Tibial nerve (tissue), 4 donors: ENCODE measurements at regions not wholly inside any gene's neighbourhood (a gene's known extent, or its start where the extent isn't known, plus 50 kb on each side); places are given as distances from the start of the nearest gene placed in this dataset.

Experiments
- DNase-seq, 2 donors: peaks; one replicate each; pipeline ENCODE4 v3.0.0-alpha.2; 2019; ENCODE audit warnings: low spot score in 2 of 2
- H3K27ac ChIP-seq, 4 donors: fragments of 200-600 bp; sonication (generic) in 3 of 4; one replicate each; pipeline ENCODE4 v1.5.1; 2017 to 2019; ENCODE audit warnings: mild to moderate bottlenecking in 1 of 4
- H3K27me3 ChIP-seq, 2 donors: fragments of 200-600 bp; sonication (generic) in 1 of 2; one replicate each; pipeline versions ENCODE4 v1.5.1 to v1.6.0; 2017 to 2019
- H3K36me3 ChIP-seq, 3 donors: fragments of 200-600 bp; sonication (generic); one replicate each; pipeline ENCODE4 v1.5.1; 2018 to 2019
- H3K4me1 ChIP-seq, 4 donors: fragments of 200-600 bp; sonication (generic) in 3 of 4; one replicate each; pipeline ENCODE4 v1.5.1; 2017 to 2019
- H3K4me3 ChIP-seq, 4 donors: fragments of 200-600 bp; sonication (generic) in 3 of 4; one replicate each; pipeline ENCODE4 v1.5.1; 2017 to 2019; ENCODE audit warnings: mild to moderate bottlenecking in 1 of 4, moderate library complexity in 1 of 4
- H3K9me3 ChIP-seq, 4 donors: fragments of 200-600 bp; sonication (generic) in 3 of 4; one replicate each; pipeline ENCODE4 v1.5.1; 2017 to 2019
- EP300 ChIP-seq, 2 donors: sonication (generic); formaldehyde crosslinking; IDR thresholded peaks; one replicate each; pipeline ENCODE4 v1.6.1; 2017; ENCODE audit warnings: antibody characterized with exemption in 2 of 2, mild to moderate bottlenecking in 1 of 2
- POLR2A ChIP-seq, 2 donors: fragments of 450-650 bp; IDR thresholded peaks; one replicate each; pipeline ENCODE4 v1.6.1; 2017; ENCODE audit warnings: antibody characterized with exemption in 2 of 2, mild to moderate bottlenecking in 2 of 2, moderate library complexity in 2 of 2
- WGBS, 2 donors: methylation state at CpG; one replicate each; pipeline ENCODE4 v1.1.5; 2018; 5-methylcytosine and 5-hydroxymethylcytosine counted together
- TF ChIP-seq, protein P1 (sequence below), 5 experiments: fragments of 200-600 bp in 3 of 5; fragments of 450-650 bp in 2 of 5; sonication (generic) in 3 of 5; IDR thresholded peaks; one replicate each; pipeline ENCODE4 v1.5.1; 2016 to 2019; ENCODE audit warnings: antibody characterized with exemption in 5 of 5, mild to moderate bottlenecking in 3 of 5, moderate library complexity in 2 of 5

DNA sequence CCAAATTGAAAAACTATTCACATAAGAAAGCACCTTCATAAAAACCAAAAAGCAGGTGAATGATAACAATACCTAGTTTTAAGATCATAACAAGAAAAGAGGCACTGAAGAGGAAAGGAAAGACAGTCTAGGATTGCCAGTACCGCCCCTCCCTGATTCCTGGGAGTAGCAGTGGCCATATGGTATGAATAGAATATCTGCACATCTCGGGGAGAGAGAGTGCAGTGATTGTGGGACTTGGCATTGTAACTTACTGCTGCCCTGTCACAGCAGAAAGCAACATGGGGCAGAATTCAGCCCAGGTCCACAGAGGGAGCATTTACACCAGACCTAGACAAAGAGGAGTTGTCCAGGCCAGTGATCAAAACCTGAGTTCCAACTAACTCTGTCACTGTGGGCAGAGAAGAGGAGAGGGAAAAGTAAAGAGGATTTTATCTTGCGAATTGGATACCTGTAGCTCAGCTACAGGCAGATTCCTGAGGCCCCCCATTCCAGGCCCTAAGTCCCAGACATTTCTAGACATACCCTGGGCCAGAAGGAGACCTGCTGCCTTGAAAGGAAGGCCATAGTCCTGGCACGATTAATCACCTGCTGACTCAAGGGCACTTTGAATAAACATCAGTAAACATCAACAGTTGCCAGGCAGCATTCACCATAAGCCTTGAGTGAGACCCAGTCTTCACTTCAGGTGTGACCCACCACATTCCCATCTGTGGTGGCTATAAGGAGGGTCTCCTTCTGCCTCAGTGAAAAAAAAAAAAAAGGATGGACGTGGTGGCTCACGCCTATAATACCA is 397.5 kb downstream of the TGFB2 start:
- no peaks in the 10 kb centered on the region for H3K4me1 ChIP-seq
- no peak overlapping the region for H3K4me3 ChIP-seq
- H3K27me3 ChIP-seq, result no peaks in the 10 kb centered on the region
- TF ChIP-seq EP300 (IDR thresholded peaks at IDR 0.05), result no peak
- TF ChIP-seq, protein P1, sequence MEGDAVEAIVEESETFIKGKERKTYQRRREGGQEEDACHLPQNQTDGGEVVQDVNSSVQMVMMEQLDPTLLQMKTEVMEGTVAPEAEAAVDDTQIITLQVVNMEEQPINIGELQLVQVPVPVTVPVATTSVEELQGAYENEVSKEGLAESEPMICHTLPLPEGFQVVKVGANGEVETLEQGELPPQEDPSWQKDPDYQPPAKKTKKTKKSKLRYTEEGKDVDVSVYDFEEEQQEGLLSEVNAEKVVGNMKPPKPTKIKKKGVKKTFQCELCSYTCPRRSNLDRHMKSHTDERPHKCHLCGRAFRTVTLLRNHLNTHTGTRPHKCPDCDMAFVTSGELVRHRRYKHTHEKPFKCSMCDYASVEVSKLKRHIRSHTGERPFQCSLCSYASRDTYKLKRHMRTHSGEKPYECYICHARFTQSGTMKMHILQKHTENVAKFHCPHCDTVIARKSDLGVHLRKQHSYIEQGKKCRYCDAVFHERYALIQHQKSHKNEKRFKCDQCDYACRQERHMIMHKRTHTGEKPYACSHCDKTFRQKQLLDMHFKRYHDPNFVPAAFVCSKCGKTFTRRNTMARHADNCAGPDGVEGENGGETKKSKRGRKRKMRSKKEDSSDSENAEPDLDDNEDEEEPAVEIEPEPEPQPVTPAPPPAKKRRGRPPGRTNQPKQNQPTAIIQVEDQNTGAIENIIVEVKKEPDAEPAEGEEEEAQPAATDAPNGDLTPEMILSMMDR (IDR thresholded peaks at IDR 0.05), result no peak
- TF ChIP-seq POLR2A (IDR thresholded peaks at IDR 0.05), result no peak
- H3K9me3 ChIP-seq, result peaks cover 0 to 25% (median 0%) of the 10 kb centered on the region in 4 donors
- H3K36me3 ChIP-seq, result no peaks in the 10 kb centered on the region
- 84 to 87% methylated on average over 6 of the region's 6 CpGs for WGBS, 2 donors
- no peak for DNase-seq
- H3K27ac ChIP-seq, result no peak overlapping the region

DNA sequence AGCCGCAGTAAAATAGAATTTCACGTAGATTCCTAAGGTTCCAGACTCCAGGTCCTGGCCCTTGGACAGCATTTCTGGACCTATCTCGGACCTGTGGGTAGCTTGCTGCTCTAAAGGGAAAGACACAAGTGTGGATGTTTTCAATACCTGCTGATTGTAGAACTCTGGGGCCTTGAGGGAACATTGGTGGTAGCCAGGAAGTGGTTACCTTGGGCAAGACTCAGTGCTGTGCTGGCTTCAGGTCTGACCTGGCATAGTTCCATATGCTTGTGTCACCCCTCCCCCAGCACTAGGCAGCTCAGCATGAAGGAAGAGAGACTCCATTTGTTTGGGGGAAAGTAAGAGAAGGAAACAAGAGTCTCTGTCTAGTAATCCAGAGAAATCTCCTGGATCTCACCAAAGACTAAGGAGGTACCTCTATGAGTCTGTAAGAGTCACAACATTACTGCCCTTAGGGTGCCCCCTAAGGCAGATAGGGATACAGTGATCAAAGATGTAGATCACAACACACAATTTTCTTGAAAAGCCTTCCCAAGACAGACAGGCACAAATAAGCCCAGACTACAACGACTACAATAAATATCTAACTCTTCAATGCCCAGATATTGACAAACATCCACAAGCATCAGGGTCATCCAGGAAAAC is 398.8 kb downstream of the TGFB2 start:
- Histone ChIP-seq H3K27me3 (no peaks in the 10 kb centered on the region), H3K36me3 (no peaks in the 10 kb centered on the region), H3K27ac (no peak overlapping the region), H3K4me1 (no peaks in the 10 kb centered on the region), H3K9me3 (peaks cover 0 to 34% (median 0%) of the 10 kb centered on the region in 4 donors), H3K4me3 (no peak overlapping the region)
- no peak for DNase-seq
- no peak for TF ChIP-seq EP300 (IDR thresholded peaks at IDR 0.05)
- TF ChIP-seq, protein P1 (IDR thresholded peaks at IDR 0.05), result no peak
- no peak for TF ChIP-seq POLR2A (IDR thresholded peaks at IDR 0.05)
- WGBS, 2 donors, result 92 to 94% methylated on average over 4 of the region's 4 CpGs

GRCh38 chr1:218748071-218748470 is 402.9 kb downstream of the TGFB2 start:
- Histone ChIP-seq H3K27me3 (no peaks in the 10 kb centered on the region), H3K4me3 (no peak overlapping the region)

GRCh38 chr1:218750216-218750970 is 405.3 kb downstream of the TGFB2 start:
- Histone ChIP-seq H3K9me3 (peaks cover 0 to 27% (median 0%) of the 10 kb centered on the region in 4 donors), H3K36me3 (no peaks in the 10 kb centered on the region), H3K27me3 (no peaks in the 10 kb centered on the region), H3K4me3 (no peak overlapping the region), H3K27ac (no peak overlapping the region), H3K4me1 (no peaks in the 10 kb centered on the region)
- TF ChIP-seq, protein P1 (IDR thresholded peaks at IDR 0.05), result no peak
- TF ChIP-seq EP300 (IDR thresholded peaks at IDR 0.05), result no peak
- TF ChIP-seq POLR2A (IDR thresholded peaks at IDR 0.05), result no peak
- 95 to 96% methylated on average over 16 of the region's 16 CpGs for WGBS, 2 donors
- no peak for DNase-seq

More at GRCh38 chr1:218748071-218748470, 402.9 kb downstream of the TGFB2 start:
- H3K36me3 ChIP-seq, result no peaks in the 10 kb centered on the region
- H3K9me3 ChIP-seq, result peaks cover 0 to 40% (median 0%) of the 10 kb centered on the region in 4 donors
- WGBS, 2 donors, result 88 to 91% methylated on average over 1 of the region's 1 CpG
- H3K27ac ChIP-seq, result no peak overlapping the region
- TF ChIP-seq, protein P1 (IDR thresholded peaks at IDR 0.05), result no peak
- TF ChIP-seq EP300 (IDR thresholded peaks at IDR 0.05), result no peak
- no peak for TF ChIP-seq POLR2A (IDR thresholded peaks at IDR 0.05)
- H3K4me1 ChIP-seq, result no peaks in the 10 kb centered on the region
- DNase-seq, result no peak
